ENCODE measurements at regions not wholly inside any gene's neighbourhood (a gene's known extent, or its start where the extent isn't known, plus 50 kb on each side); places are given as distances from the start of the nearest gene placed in this dataset.

- no peak for DNase-seq (ENCODE audit: low read depth, low spot score)
Measured at GRCh38 chr10:78815702-78816334, 252.9 kb upstream of the ZMIZ1 start.

- no peak for DNase-seq (ENCODE audit: low read depth, low spot score)
Measured at GRCh38 chr10:78817361-78817760, 251.4 kb upstream of the ZMIZ1 start.

GRCh38 chr10:78817804-78818203, 251.0 kb upstream of the ZMIZ1 start:
- DNase-seq (ENCODE audit: low read depth, low spot score), result no peak

GRCh38 chr10:78819361-78820006, 249.3 kb upstream of the ZMIZ1 start:
- DNase-seq (ENCODE audit: low read depth, low spot score), result no peak

GRCh38 chr10:78820007-78820362, 248.8 kb upstream of the ZMIZ1 start:
- DNase-seq (ENCODE audit: low read depth, low spot score), result no peak

GRCh38 chr10:78821052-78821451, 247.7 kb upstream of the ZMIZ1 start:
- DNase-seq (ENCODE audit: low read depth, low spot score), result no peak

GRCh38 chr10:78828647-78829539, 239.9 kb upstream of the ZMIZ1 start:
- no peak for DNase-seq (ENCODE audit: low read depth, low spot score)

- no peak for DNase-seq (ENCODE audit: low read depth, low spot score)
Measured at GRCh38 chr10:78829565-78829964, 239.2 kb upstream of the ZMIZ1 start.

GRCh38 chr10:78830062-78830975, 238.4 kb upstream of the ZMIZ1 start:
- DNase-seq (ENCODE audit: low read depth, low spot score), result no peak

- DNase-seq (ENCODE audit: low read depth, low spot score), result no peak
Measured at GRCh38 chr10:78830976-78831375, 237.8 kb upstream of the ZMIZ1 start.

- no peak for DNase-seq (ENCODE audit: low read depth, low spot score)
Measured at GRCh38 chr10:78831461-78831860, 237.3 kb upstream of the ZMIZ1 start.

- DNase-seq (ENCODE audit: low read depth, low spot score), result no peak
Measured at GRCh38 chr10:78832281-78832680, 236.5 kb upstream of the ZMIZ1 start.

GRCh38 chr10:78838141-78838657, 230.6 kb upstream of the ZMIZ1 start:
- no peak for DNase-seq (ENCODE audit: low read depth, low spot score)

- DNase-seq (ENCODE audit: low read depth, low spot score), result no peak
Measured at GRCh38 chr10:78843495-78843894, 225.3 kb upstream of the ZMIZ1 start.

GRCh38 chr10:78844960-78845607, 223.7 kb upstream of the ZMIZ1 start:
- no peak for DNase-seq (ENCODE audit: low read depth, low spot score)

- DNase-seq (ENCODE audit: low read depth, low spot score), result no peak
Measured at GRCh38 chr10:78846071-78846470, 222.7 kb upstream of the ZMIZ1 start.

- DNase-seq (ENCODE audit: low read depth, low spot score), result no peak
Measured at GRCh38 chr10:78846760-78847159, 222.0 kb upstream of the ZMIZ1 start.

GRCh38 chr10:78847485-78847884, 221.3 kb upstream of the ZMIZ1 start:
- DNase-seq (ENCODE audit: low read depth, low spot score), result no peak

GRCh38 chr10:78849115-78849514, 219.7 kb upstream of the ZMIZ1 start:
- no peak for DNase-seq (ENCODE audit: low read depth, low spot score)

- DNase-seq (ENCODE audit: low read depth, low spot score), result no peak
Measured at GRCh38 chr10:78849731-78850130, 219.0 kb upstream of the ZMIZ1 start.

All from brain pericyte (primary cell).